C4-2B (cell line): ENCODE measurements at regions not wholly inside any gene's neighbourhood (a gene's known extent, or its start where the extent isn't known, plus 50 kb on each side); places are given as distances from the start of the nearest gene placed in this dataset.

Experiments
- ZFX ChIP-seq: fragments of 450-650 bp; IDR thresholded peaks from 2 replicates; pipeline ENCODE4 v1.6.1; 2017
- TF ChIP-seq, protein P1 (sequence below): fragments of 450-650 bp; conservative IDR thresholded peaks from 2 replicates; pipeline ENCODE4 v1.5.1; 2017; ENCODE audit warnings: mild to moderate bottlenecking

DNA sequence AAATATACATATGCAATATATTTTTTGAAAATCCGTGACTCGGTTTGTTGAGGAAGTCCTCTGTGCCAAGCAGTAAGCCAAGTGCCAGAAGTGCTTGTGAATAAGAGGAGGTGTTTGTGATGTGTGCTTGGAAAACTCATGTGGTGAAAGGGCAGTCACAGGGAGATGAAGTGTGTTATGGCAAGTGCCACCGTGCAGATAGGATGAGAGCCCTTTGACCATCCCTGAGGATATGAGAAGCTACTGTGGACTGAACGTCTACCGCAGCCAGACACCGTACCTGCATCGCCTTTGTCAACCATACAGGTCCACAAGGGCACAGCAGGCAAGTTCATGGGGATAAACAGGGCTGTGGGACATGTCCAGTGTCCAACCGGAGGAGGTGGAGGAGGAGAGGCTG lies 288.9 kb upstream of the MYT1L start:
- TF ChIP-seq, protein P1, sequence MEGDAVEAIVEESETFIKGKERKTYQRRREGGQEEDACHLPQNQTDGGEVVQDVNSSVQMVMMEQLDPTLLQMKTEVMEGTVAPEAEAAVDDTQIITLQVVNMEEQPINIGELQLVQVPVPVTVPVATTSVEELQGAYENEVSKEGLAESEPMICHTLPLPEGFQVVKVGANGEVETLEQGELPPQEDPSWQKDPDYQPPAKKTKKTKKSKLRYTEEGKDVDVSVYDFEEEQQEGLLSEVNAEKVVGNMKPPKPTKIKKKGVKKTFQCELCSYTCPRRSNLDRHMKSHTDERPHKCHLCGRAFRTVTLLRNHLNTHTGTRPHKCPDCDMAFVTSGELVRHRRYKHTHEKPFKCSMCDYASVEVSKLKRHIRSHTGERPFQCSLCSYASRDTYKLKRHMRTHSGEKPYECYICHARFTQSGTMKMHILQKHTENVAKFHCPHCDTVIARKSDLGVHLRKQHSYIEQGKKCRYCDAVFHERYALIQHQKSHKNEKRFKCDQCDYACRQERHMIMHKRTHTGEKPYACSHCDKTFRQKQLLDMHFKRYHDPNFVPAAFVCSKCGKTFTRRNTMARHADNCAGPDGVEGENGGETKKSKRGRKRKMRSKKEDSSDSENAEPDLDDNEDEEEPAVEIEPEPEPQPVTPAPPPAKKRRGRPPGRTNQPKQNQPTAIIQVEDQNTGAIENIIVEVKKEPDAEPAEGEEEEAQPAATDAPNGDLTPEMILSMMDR = no peak
- no peak for TF ChIP-seq ZFX
